ENCODE measurements at regions not wholly inside any gene's neighbourhood (a gene's known extent, or its start where the extent isn't known, plus 50 kb on each side); places are given as distances from the start of the nearest gene placed in this dataset.
A peak's percentile ranks its signal among the peaks of the same experiment; 100 is the strongest.

DNA sequence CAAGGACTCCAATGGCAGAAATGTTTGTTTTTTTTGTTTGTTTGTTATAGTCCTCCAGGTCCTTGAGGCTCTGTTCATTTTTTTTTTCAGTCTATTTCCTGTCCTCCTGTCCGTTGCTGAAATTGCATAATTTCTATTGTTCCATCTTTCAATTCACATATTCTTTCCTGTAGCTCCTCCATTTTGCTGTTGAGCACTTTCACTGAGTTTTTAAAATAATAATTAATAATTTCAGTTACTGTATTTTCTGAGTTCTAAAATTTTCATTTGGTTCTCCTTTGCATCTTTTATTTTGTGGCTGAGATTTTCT lies 202.3 kb upstream of the AGR3 start:
- H3K27ac ChIP-seq (ENCODE audit: low read length), result no peak overlapping the region
- no peaks in the 10 kb centered on the region for H3K36me3 ChIP-seq (ENCODE audit: control insufficient read depth, insufficient read depth, low read length)
- H3K4me3 ChIP-seq (ENCODE audit: low read length), result no peak overlapping the region
- no peaks in the 10 kb centered on the region for H3K4me1 ChIP-seq (ENCODE audit: control insufficient read depth, insufficient read depth, low read length)
- H3K9me3 ChIP-seq (ENCODE audit: control insufficient read depth, low read depth, low read length), result no peaks in the 10 kb centered on the region
- no peak for DNase-seq
- no peaks in the 10 kb centered on the region for H3K27me3 ChIP-seq (ENCODE audit: control insufficient read depth, insufficient read depth, low read length)
- WGBS (ENCODE audit: insufficient coverage, low lambda C conversion rate), result 90% methylated on average over 1 of the region's 1 CpG

DNA sequence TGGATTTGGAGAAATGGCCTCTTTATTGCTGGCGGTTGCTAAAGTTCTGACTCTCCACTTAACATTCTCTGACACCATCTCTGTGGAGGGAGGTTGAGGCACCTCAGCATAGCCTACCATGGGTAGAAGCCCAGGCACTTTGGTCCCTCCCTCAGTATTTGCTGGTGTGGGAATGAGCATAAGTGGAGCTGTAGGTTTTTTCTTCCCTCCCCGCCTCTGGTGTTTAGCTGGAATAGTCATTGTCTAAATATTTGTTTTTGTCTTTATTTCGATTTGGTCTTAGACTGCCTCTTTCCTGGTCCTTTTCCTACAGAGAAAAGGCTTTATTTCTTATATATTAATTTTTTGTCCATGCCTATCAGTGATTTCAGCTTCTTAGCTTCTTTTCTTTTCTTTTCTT lies 203.4 kb upstream of the AGR3 start:
- 72% methylated on average over 2 of the region's 3 CpGs for WGBS (ENCODE audit: insufficient coverage, low lambda C conversion rate)
- Histone ChIP-seq H3K27me3 (ENCODE audit: control insufficient read depth, insufficient read depth, low read length) (no peaks in the 10 kb centered on the region), H3K36me3 (ENCODE audit: control insufficient read depth, insufficient read depth, low read length) (no peaks in the 10 kb centered on the region), H3K4me3 (ENCODE audit: low read length) (no peak overlapping the region), H3K4me1 (ENCODE audit: control insufficient read depth, insufficient read depth, low read length) (no peaks in the 10 kb centered on the region), H3K27ac (ENCODE audit: low read length) (no peak overlapping the region), H3K9me3 (ENCODE audit: control insufficient read depth, low read depth, low read length) (no peaks in the 10 kb centered on the region)
- no peak for DNase-seq

DNA sequence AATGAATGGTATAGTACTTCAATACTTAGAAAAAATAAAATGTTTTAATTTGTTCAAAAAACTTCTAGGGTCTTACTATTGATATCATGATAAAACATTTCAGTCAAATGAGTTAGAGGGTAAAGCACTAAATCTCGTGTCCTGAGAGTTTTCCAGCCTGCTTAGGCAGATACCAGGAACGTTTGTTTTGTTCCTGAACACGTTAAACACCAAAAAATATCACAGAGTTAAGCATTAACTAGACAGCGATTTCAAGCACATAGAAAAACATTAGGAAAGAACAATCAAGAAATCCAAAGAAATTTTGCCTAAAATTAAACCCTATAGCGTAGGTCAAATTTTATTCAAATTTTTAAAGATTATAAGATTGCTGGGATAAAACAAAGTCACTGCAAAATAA lies 204.6 kb upstream of the AGR3 start:
- no peaks in the 10 kb centered on the region for H3K36me3 ChIP-seq (ENCODE audit: control insufficient read depth, insufficient read depth, low read length)
- H3K4me1 ChIP-seq (ENCODE audit: control insufficient read depth, insufficient read depth, low read length), result no peaks in the 10 kb centered on the region
- no peaks in the 10 kb centered on the region for H3K27me3 ChIP-seq (ENCODE audit: control insufficient read depth, insufficient read depth, low read length)
- no peaks in the 10 kb centered on the region for H3K9me3 ChIP-seq (ENCODE audit: control insufficient read depth, low read depth, low read length)
- 33% methylated on average over 5 of the region's 5 CpGs for WGBS (ENCODE audit: insufficient coverage, low lambda C conversion rate)
- H3K27ac ChIP-seq (ENCODE audit: low read length), result no peak overlapping the region
- no peak overlapping the region for H3K4me3 ChIP-seq (ENCODE audit: low read length)
- DNase-seq, result no peak

DNA sequence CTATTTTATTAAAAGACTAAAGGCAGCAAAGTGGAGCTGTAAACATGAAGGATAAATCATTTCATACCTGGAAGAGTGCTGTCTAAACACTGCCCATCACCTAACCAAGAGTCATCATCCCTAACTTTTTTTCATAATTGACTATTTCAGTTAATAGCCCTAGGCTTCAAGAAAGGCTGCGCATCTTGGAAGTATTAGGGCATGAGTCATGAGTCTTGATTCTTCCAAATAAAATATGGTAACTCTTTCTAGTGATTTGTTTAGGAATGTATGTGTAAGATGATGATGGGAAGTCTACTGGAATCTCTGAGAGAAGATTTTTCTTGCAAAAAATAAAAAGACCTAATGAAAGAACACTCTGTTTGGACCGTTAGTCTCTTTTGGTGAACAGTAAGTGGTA lies 207.7 kb upstream of the AHR start:
- no peak for DNase-seq
- no peaks in the 10 kb centered on the region for H3K4me1 ChIP-seq (ENCODE audit: control insufficient read depth, insufficient read depth, low read length)
- WGBS (ENCODE audit: insufficient coverage, low lambda C conversion rate), result 80% methylated on average over 1 of the region's 2 CpGs

DNA sequence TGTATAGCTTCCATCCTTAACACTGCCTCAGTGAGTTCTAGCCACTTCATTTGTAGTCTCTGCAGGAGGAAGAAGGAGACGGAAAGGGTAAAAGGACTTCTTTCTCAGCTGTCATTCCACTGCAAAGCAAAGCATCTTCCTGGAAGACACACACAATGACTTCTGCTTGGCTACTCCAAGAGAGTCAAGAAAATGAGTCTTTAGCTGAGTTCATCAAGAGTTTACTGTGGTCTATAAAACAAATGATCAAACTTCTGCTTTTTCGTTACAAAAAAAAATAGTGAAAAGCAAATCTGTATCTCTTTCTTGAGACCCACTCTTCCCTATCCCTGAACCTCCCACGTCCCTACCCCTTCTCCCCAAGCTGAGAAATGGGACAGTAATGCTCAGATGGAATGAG lies 205.0 kb upstream of the AHR start:
- Histone ChIP-seq H3K9me3 (ENCODE audit: control insufficient read depth, low read depth, low read length) (no peaks in the 10 kb centered on the region), H3K27me3 (ENCODE audit: control insufficient read depth, insufficient read depth, low read length) (no peaks in the 10 kb centered on the region), H3K4me1 (ENCODE audit: control insufficient read depth, insufficient read depth, low read length) (no peaks in the 10 kb centered on the region), H3K36me3 (ENCODE audit: control insufficient read depth, insufficient read depth, low read length) (no peaks in the 10 kb centered on the region), H3K4me3 (ENCODE audit: low read length) (no peak overlapping the region), H3K27ac (ENCODE audit: low read length) (no peak overlapping the region)
- DNase-seq, result no peak
- 100% methylated on average over 2 of the region's 3 CpGs for WGBS (ENCODE audit: insufficient coverage, low lambda C conversion rate)

More for the DNA sequence above, 207.7 kb upstream of the AHR start:
- H3K27me3 ChIP-seq (ENCODE audit: control insufficient read depth, insufficient read depth, low read length), result no peaks in the 10 kb centered on the region
- no peak overlapping the region for H3K4me3 ChIP-seq (ENCODE audit: low read length)
- H3K9me3 ChIP-seq (ENCODE audit: control insufficient read depth, low read depth, low read length), result no peaks in the 10 kb centered on the region
- H3K27ac ChIP-seq (ENCODE audit: low read length), result no peak overlapping the region
- H3K36me3 ChIP-seq (ENCODE audit: control insufficient read depth, insufficient read depth, low read length), result no peaks in the 10 kb centered on the region

DNA sequence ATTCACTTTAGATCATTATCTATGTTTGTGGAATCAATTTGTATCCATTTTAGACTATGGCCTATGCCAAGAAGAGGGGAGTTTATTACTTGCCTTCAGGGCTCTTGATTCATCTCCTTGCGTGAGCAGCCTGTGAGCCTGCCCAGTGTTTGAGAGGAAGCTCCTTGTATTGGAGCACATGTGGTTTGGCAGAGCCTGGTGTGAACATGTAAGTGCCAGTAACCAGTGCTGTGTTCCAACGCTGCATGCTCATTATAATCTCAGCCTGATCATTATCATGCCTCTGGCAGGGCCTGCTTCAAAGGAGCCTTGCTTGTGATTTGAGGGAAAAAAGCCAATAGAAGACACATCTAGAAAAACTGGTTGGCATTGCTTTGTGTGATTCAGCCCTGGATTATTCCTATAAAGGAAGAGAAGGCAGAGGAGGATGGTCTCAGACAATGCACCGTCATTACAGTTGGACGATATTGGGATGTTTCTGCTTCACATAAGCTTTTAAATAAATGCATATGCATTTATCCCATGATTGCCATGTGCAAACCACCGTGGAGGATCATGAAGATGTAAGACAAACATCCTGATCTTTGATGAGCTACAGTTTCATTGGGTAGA lies 203.4 kb upstream of the AHR start:
- DNase-seq, result no peak
- H3K36me3 ChIP-seq (ENCODE audit: control insufficient read depth, insufficient read depth, low read length), result no peaks in the 10 kb centered on the region
- no peak overlapping the region for H3K27ac ChIP-seq (ENCODE audit: low read length)
- H3K4me1 ChIP-seq (ENCODE audit: control insufficient read depth, insufficient read depth, low read length), result peaks cover 9% of the 10 kb centered on the region
- no CpG with 5 or more reads among the region's 5 CpGs for WGBS (ENCODE audit: insufficient coverage, low lambda C conversion rate)
- no peaks in the 10 kb centered on the region for H3K9me3 ChIP-seq (ENCODE audit: control insufficient read depth, low read depth, low read length)
- H3K27me3 ChIP-seq (ENCODE audit: control insufficient read depth, insufficient read depth, low read length), result no peaks in the 10 kb centered on the region
- H3K4me3 ChIP-seq (ENCODE audit: low read length), result no peak overlapping the region

DNA sequence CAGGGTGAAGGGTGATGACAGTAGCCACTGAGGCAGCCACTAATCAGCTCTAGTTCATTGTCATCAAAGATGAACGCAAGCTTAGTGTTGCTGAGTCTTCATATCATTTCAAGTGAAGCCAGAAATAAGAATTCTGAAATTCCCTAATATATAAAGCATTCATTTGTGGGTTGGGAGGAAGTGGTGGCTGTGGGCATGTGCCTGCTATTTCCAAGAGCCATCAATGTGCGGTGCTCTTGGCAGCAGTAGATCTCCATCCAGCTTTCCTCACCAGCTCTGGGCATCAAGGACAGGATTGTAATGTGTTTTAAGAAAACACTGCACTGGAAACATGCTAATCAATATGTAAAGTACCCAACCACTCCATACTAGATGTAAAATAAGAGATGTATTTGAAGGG lies 202.5 kb upstream of the AHR start:
- 100% methylated on average over 1 of the region's 2 CpGs for WGBS (ENCODE audit: insufficient coverage, low lambda C conversion rate)
- Histone ChIP-seq H3K27me3 (ENCODE audit: control insufficient read depth, insufficient read depth, low read length) (no peaks in the 10 kb centered on the region), H3K4me3 (ENCODE audit: low read length) (no peak overlapping the region), H3K27ac (ENCODE audit: low read length) (no peak overlapping the region), H3K4me1 (ENCODE audit: control insufficient read depth, insufficient read depth, low read length) (peaks cover 9% of the 10 kb centered on the region), H3K9me3 (ENCODE audit: control insufficient read depth, low read depth, low read length) (no peaks in the 10 kb centered on the region), H3K36me3 (ENCODE audit: control insufficient read depth, insufficient read depth, low read length) (no peaks in the 10 kb centered on the region)
- DNase-seq, result no peak

DNA sequence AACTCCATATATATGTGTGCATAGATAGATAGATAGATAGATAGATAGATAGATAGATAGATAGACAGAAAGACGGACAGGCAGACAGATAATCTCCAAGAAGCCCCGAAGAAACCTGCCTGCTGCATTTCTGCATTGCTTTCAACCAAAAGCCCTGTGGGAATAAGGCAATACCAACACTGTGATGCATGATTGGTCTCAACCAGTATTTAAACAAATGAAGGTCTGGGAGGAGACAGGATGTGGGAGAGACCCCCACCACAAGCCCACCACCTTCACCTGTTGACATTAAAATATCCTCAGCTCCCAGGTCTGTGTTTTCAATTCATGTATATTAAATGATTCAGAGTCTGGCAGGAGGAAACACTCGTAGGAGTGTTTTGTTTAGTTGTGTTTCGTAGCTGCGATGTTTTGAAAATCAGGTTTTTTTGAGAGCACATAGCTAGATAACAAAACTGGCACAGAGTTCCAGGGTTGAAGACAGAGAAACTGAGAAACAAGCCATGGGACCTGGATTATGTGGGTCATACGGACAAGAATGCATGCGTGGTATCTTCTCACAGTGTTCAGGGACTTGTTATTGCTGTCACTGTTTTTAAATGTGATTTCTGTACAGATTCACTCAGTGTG lies 200.7 kb upstream of the AHR start:
- Histone ChIP-seq H3K36me3 (ENCODE audit: control insufficient read depth, insufficient read depth, low read length) (no peaks in the 10 kb centered on the region), H3K27ac (ENCODE audit: low read length) (no peak overlapping the region), H3K4me1 (ENCODE audit: control insufficient read depth, insufficient read depth, low read length) (peaks cover 9% of the 10 kb centered on the region), H3K9me3 (ENCODE audit: control insufficient read depth, low read depth, low read length) (peaks cover 3% of the 10 kb centered on the region), H3K27me3 (ENCODE audit: control insufficient read depth, insufficient read depth, low read length) (no peaks in the 10 kb centered on the region), H3K4me3 (ENCODE audit: low read length) (no peak overlapping the region)
- no peak for DNase-seq
- no CpG with 5 or more reads among the region's 7 CpGs for WGBS (ENCODE audit: insufficient coverage, low lambda C conversion rate)

DNA sequence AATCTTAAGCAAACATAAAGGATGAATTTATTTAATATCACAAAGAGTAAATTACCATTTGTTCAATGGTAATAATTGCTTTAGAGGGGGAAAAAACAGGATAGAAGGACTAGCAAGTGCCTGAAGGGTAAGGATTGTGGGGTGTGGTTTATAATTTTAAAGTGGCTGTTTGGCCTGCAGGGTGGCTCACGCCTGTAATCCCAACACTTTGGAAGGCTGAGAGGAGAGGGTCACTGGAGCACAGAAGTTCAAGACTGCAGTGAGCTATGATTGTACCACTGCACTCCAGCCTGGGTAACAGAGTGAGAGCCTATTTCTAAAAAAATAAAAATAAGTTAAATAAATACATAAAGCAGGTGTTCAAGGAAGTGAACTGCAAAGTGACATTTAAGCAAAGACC lies 199.9 kb upstream of the AHR start:
- Histone ChIP-seq H3K27me3 (ENCODE audit: control insufficient read depth, insufficient read depth, low read length) (no peaks in the 10 kb centered on the region), H3K27ac (ENCODE audit: low read length) (no peak overlapping the region), H3K4me3 (ENCODE audit: low read length) (no peak overlapping the region), H3K4me1 (ENCODE audit: control insufficient read depth, insufficient read depth, low read length) (peaks cover 12% of the 10 kb centered on the region), H3K36me3 (ENCODE audit: control insufficient read depth, insufficient read depth, low read length) (no peaks in the 10 kb centered on the region), H3K9me3 (ENCODE audit: control insufficient read depth, low read depth, low read length) (peaks cover 3% of the 10 kb centered on the region)
- DNase-seq, result no peak
- no CpG with 5 or more reads among the region's 1 CpG for WGBS (ENCODE audit: insufficient coverage, low lambda C conversion rate)

DNA sequence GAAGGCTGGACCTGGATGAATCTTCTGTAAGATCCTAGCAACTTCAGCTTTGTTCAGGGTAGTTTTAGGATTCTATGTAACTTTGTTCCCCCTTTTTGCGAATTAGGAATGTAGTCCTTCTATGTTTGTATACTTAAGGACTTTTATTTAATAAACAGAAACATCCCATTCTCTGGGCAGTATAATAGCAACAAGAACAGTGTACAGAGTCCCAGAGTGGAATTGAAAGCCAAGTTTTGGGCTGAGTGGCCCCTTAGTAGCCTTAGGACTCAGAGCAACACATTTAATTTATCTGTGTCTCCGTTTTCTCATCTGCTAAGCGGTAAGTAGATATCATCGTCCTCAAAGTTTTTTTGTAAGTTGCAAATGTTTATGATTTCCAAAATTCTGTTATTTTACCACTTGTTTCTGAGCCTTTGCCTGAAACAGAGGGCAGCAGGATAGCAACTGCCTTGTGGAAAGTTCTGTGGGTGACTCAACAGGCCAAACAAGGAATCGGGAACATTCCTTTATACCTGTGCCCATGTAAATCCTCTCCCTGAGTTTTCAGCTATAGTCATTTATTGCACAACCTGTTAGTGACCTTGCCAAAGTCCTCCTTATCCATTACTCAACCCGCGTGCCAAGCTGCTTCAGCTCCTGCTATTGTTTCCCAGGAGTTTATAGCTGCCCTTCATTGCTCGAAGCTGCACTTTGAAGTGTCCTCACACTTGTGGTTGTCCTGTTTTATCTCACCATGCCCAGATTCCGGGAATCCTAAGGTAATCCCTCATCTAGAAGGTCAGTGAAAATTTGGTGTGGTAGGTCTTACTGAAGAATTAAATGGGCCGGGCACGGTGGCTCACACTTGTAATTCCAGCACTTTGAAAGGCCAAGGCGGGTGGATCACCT lies 199.1 kb upstream of the AHR start:
- peak; percentile 85 to 92 for DNase-seq
- 33% methylated on average over 4 of the region's 12 CpGs for WGBS (ENCODE audit: insufficient coverage, low lambda C conversion rate)
- Histone ChIP-seq H3K4me1 (ENCODE audit: control insufficient read depth, insufficient read depth, low read length) (peaks cover 12% of the 10 kb centered on the region), H3K4me3 (ENCODE audit: low read length) (no peak overlapping the region), H3K27ac (ENCODE audit: low read length) (peak overlapping the region; percentile 38), H3K27me3 (ENCODE audit: control insufficient read depth, insufficient read depth, low read length) (no peaks in the 10 kb centered on the region), H3K9me3 (ENCODE audit: control insufficient read depth, low read depth, low read length) (peaks cover 3% of the 10 kb centered on the region), H3K36me3 (ENCODE audit: control insufficient read depth, insufficient read depth, low read length) (no peaks in the 10 kb centered on the region)

Measured in large intestine (tissue), 3 donors.